ENCODE measurements at regions not wholly inside any gene's neighbourhood (a gene's known extent, or its start where the extent isn't known, plus 50 kb on each side); places are given as distances from the start of the nearest gene placed in this dataset.

DNA sequence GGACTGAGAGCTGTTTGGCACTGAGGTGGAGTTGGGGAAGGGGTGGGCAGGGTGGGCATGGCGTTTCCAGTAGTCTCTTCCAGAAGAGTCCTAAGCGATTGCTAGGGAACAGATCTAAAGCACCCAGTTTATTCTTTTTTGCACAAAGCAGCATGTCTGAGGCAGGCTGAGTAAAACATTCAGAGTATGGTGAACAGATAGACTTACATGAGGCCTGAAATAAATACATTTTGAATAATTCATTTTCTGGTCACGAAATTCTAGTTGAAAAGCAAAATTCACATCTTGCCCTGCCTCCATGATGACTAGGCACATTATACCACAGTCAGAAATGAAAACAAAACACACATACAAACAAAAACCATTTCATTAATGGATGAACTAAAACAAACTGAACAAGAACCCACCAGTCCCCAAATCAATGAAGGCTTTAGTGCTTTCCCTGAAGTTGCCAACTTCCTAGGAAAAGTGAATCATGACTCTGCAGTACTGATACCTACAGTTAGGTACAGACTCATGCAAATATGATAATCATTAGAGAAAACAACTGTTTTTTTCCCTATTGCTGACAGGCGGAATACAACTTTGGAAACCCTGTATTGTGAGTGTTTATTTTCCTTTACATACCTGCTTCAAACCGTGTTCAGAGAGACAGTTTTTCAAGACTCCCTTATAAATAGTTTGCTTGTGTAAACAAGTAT is 702.9 kb upstream of the POU3F2 start:
- WGBS, 2 donors, result 76 to 82% methylated on average over 5 of the region's 5 CpGs
- H3K9me3 ChIP-seq, result no peaks in the 10 kb centered on the region
- intact Hi-C loops (cut with DNase I; ENCODE audit: low total_unique reads), result no loop called here
- H3K4me3 ChIP-seq, result no peak overlapping the region
- no peaks in the 10 kb centered on the region for H3K4me1 ChIP-seq
- H3K36me3 ChIP-seq (ENCODE audit: low read depth, missing control alignments), result no peaks in the 10 kb centered on the region
- TF ChIP-seq POLR2A (IDR thresholded peaks at IDR 0.05), result no peak
- TF ChIP-seq, protein P1, sequence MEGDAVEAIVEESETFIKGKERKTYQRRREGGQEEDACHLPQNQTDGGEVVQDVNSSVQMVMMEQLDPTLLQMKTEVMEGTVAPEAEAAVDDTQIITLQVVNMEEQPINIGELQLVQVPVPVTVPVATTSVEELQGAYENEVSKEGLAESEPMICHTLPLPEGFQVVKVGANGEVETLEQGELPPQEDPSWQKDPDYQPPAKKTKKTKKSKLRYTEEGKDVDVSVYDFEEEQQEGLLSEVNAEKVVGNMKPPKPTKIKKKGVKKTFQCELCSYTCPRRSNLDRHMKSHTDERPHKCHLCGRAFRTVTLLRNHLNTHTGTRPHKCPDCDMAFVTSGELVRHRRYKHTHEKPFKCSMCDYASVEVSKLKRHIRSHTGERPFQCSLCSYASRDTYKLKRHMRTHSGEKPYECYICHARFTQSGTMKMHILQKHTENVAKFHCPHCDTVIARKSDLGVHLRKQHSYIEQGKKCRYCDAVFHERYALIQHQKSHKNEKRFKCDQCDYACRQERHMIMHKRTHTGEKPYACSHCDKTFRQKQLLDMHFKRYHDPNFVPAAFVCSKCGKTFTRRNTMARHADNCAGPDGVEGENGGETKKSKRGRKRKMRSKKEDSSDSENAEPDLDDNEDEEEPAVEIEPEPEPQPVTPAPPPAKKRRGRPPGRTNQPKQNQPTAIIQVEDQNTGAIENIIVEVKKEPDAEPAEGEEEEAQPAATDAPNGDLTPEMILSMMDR (IDR thresholded peaks at IDR 0.05), result no peak
- no peak for DNase-seq
- no peaks in the 10 kb centered on the region for H3K27me3 ChIP-seq
- H3K27ac ChIP-seq, result no peak overlapping the region

DNA sequence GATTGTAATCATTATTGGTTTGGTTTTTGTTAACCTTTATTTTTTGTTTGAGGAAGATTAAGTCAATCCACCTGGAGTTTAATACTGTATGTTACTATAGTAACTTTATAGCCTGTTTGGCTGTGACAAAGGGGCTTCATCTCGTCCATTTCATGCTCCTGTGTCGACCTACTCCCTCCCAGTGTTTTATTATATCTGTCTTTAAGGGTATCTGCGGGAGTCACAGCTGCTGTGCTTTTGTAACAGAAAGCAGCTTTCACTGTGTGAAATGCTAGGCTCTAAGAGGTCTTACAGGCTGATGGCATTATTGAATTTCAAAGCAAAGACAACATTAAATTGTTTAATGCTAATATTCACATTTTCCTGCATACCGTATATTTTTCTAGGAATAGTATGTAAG is 698.0 kb upstream of the POU3F2 start:
- Histone ChIP-seq H3K4me3 (no peak overlapping the region), H3K4me1 (no peaks in the 10 kb centered on the region), H3K27me3 (no peaks in the 10 kb centered on the region), H3K36me3 (ENCODE audit: low read depth, missing control alignments) (no peaks in the 10 kb centered on the region), H3K27ac (no peak overlapping the region), H3K9me3 (no peaks in the 10 kb centered on the region)
- DNase-seq, result no peak
- no peak for TF ChIP-seq POLR2A (IDR thresholded peaks at IDR 0.05)
- TF ChIP-seq, protein P1 (IDR thresholded peaks at IDR 0.05), result no peak
- 20 to 24% methylated on average over 4 of the region's 4 CpGs for WGBS, 2 donors
- intact Hi-C loops (cut with DNase I; ENCODE audit: low total_unique reads), result no loop called here

DNA sequence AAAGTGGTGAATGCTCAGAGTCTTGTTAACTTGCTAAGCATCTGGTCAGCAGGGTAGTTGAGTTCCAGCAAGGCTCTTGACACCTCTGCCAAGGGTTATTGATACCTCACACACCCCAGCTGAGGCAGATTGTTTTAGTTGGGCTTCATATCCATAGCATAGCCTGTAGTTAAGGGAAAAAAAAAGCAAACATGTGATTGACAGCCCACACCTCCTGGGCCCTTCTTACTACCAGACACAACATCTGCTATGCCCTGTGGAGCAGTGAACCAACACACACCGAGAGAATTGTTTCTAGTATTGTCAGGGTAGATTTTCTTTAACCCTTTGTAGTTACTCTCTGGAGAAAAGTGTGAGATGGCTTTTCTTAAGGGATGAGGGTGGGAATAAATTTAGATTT is 697.0 kb upstream of the POU3F2 start:
- Histone ChIP-seq H3K4me1 (no peaks in the 10 kb centered on the region), H3K27ac (no peak overlapping the region), H3K9me3 (no peaks in the 10 kb centered on the region), H3K4me3 (no peak overlapping the region), H3K36me3 (ENCODE audit: low read depth, missing control alignments) (no peaks in the 10 kb centered on the region), H3K27me3 (no peaks in the 10 kb centered on the region)
- intact Hi-C loops (cut with DNase I; ENCODE audit: low total_unique reads), result no loop called here
- no peak for DNase-seq
- 24 to 54% methylated on average over 1 of the region's 1 CpG for WGBS, 2 donors
- TF ChIP-seq, protein P1 (IDR thresholded peaks at IDR 0.05), result no peak
- no peak for TF ChIP-seq POLR2A (IDR thresholded peaks at IDR 0.05)

DNA sequence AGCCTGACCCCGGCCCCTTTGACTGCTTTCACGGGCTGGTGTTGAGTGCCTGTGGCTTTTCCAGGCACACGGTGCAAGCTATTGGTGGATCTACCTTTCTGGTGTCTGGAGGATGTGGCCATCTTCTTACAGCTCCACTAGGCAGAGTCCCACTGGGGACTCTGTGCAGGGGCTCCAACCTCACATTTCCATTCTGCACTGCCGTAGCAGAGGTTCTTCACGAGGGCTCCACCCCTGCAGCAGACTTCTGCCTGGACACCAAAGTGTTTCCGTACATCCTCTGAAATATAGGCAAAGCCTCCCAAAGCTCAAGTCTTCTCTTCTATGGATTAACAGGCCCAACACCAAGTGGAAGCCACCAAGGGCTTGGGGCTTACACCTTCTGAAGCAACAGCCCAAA is 691.5 kb upstream of the POU3F2 start:
- no peaks in the 10 kb centered on the region for H3K36me3 ChIP-seq (ENCODE audit: low read depth, missing control alignments)
- intact Hi-C loops (cut with DNase I; ENCODE audit: low total_unique reads), result no loop called here
- H3K27ac ChIP-seq, result no peak overlapping the region
- WGBS, 2 donors, result 95 to 96% methylated on average over 6 of the region's 6 CpGs
- H3K27me3 ChIP-seq, result no peaks in the 10 kb centered on the region
- TF ChIP-seq, protein P1 (IDR thresholded peaks at IDR 0.05), result no peak
- TF ChIP-seq POLR2A (IDR thresholded peaks at IDR 0.05), result no peak
- no peaks in the 10 kb centered on the region for H3K4me1 ChIP-seq
- no peak for DNase-seq
- H3K9me3 ChIP-seq, result no peaks in the 10 kb centered on the region
- H3K4me3 ChIP-seq, result no peak overlapping the region

DNA sequence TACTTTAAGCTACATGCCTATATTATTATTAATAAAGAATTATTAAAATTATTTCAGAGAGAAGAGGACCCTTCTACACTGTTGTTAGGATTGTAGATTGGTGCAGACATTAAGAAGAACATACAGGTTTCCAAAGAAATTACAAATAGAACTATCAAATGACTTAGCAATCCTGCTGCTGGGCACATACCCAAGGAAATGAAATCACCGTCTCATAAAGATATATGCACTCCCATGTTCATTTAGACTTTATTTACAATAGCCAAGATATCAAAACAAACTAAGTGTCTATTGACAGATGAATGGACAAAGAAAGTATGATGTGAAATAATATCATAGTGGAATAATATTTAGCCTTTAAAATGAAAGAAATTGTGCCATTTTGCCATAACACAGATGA is 687.7 kb upstream of the POU3F2 start:
- Histone ChIP-seq H3K27me3 (no peaks in the 10 kb centered on the region), H3K36me3 (ENCODE audit: low read depth, missing control alignments) (no peaks in the 10 kb centered on the region), H3K27ac (no peak overlapping the region), H3K9me3 (no peaks in the 10 kb centered on the region), H3K4me1 (no peaks in the 10 kb centered on the region), H3K4me3 (no peak overlapping the region)
- DNase-seq, result no peak
- TF ChIP-seq POLR2A (IDR thresholded peaks at IDR 0.05), result no peak
- TF ChIP-seq, protein P1 (IDR thresholded peaks at IDR 0.05), result no peak
- intact Hi-C loops (cut with DNase I; ENCODE audit: low total_unique reads), result no loop called here
- WGBS, 2 donors, result 69 to 80% methylated on average over 1 of the region's 1 CpG

Data from testis (tissue), 2 donors.